ENCODE measurements at regions not wholly inside any gene's neighbourhood (a gene's known extent, or its start where the extent isn't known, plus 50 kb on each side); places are given as distances from the start of the nearest gene placed in this dataset.

DNA sequence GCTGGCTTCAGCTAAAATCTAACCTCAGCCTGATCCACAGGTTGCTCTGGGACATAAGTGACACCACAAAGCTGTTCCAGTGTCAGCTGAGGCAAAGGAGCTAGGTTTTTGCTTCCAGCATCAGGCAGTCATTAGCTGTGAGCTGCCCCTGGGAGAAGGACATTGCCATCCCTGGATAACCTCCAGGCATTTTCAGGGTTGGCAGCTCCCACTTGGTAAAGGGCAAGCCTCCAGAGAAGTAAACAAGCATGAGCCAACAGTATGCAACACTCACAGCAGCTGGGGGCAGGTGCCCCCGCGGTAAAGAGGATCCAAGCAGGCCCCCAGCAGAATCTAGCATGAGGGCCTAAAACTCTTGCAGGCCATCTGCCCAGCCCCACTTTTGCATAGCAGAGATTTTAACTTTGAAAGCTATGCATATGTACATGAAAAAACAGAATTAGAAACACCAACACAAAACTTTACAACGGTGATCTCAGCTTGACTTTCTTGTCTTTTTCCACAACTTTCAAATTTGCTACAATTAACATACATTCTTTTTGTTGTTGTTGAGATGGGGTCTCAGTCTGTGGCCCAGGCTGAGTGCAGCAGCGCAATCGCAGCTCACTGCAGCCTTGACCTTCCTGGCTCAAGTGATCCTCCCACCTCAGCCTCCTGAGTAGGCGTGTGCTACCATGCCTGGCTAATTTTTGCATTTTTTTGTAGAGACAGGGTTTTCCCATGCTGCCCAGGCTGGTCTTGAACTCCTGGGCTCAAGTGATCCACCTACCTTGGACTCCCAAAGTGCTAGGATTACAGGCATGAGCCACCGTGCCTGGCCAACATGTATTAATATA, 83.8 kb upstream of the TPM1 start:
- Mint-ChIP-seq H3K27me3 (peaks cover 13% of the 10 kb centered on the region), H3K27ac (no peak overlapping the region), H3K9me3 (ENCODE audit: insufficient read depth) (no peaks in the 10 kb centered on the region), H3K4me1 (no peaks in the 10 kb centered on the region), H3K4me3 (no peak overlapping the region)
- POLR2A ChIA-PET, result no interaction called here
- intact Hi-C loops (cut with micrococcal nuclease), result no loop called here
- H3K27ac ChIP-seq (ENCODE audit: low read length in 2 of 2), result no peak overlapping the region
- H3K27me3 ChIP-seq (replicated peaks in 1 of 4; ENCODE audit: control extremely low read depth in 1 of 4, control insufficient read depth in 3 of 4, insufficient read depth in 4 of 4, low read length in 3 of 4), result peaks cover 0 to under 1% (median 0%) of the 10 kb centered on the region in 4 experiments
- H4K20me1 ChIP-seq (ENCODE audit: control insufficient read depth, insufficient read depth, low read length, poor library complexity, severe bottlenecking), result no peaks in the 10 kb centered on the region
- no peak overlapping the region for H3K4me2 ChIP-seq (replicated peaks; ENCODE audit: low read depth, low read length, poor library complexity, severe bottlenecking)
- no peak for ATAC-seq (ENCODE audit: low read depth)
- H3K4me1 ChIP-seq (ENCODE audit: control insufficient read depth in 2 of 2, insufficient read depth in 2 of 2, low read length in 2 of 2), result no peaks in the 10 kb centered on the region
- H3K36me3 ChIP-seq (replicated peaks in 1 of 2; ENCODE audit: control extremely low read depth in 1 of 2, control insufficient read depth in 1 of 2, extremely low read depth in 1 of 2, insufficient read depth in 2 of 2, low read length in 1 of 2), result no peaks in the 10 kb centered on the region
- 78% methylated on average over 5 of the region's 7 CpGs for WGBS (ENCODE audit: insufficient coverage)
- H2AFZ ChIP-seq (ENCODE audit: insufficient read depth, low read depth, low read length, poor library complexity, severe bottlenecking), result no peak overlapping the region
- DNase-seq, result no peak
- no peak overlapping the region for H3K9ac ChIP-seq (ENCODE audit: low read length)
- CTCF ChIA-PET, result no interaction called here
- no peak for TF ChIP-seq EZH2 (IDR thresholded peaks at IDR 0.05; ENCODE audit: borderline replicate concordance, insufficient read depth, low read depth, low read length, poor library complexity, severe bottlenecking)
- TF ChIP-seq, protein P1, sequence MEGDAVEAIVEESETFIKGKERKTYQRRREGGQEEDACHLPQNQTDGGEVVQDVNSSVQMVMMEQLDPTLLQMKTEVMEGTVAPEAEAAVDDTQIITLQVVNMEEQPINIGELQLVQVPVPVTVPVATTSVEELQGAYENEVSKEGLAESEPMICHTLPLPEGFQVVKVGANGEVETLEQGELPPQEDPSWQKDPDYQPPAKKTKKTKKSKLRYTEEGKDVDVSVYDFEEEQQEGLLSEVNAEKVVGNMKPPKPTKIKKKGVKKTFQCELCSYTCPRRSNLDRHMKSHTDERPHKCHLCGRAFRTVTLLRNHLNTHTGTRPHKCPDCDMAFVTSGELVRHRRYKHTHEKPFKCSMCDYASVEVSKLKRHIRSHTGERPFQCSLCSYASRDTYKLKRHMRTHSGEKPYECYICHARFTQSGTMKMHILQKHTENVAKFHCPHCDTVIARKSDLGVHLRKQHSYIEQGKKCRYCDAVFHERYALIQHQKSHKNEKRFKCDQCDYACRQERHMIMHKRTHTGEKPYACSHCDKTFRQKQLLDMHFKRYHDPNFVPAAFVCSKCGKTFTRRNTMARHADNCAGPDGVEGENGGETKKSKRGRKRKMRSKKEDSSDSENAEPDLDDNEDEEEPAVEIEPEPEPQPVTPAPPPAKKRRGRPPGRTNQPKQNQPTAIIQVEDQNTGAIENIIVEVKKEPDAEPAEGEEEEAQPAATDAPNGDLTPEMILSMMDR (IDR thresholded peaks at IDR 0.05), result no peak
- H3K79me2 ChIP-seq (ENCODE audit: control insufficient read depth, insufficient read depth, low read length), result no peaks in the 10 kb centered on the region
- H3K4me3 ChIP-seq (ENCODE audit: control extremely low read depth in 1 of 5, extremely low read depth in 1 of 5, insufficient read depth in 1 of 5, low read depth in 2 of 5, low read length in 4 of 5), result no peak overlapping the region
- no peaks in the 10 kb centered on the region for H3K9me3 ChIP-seq (ENCODE audit: control extremely low read depth in 1 of 3, control insufficient read depth in 2 of 3, insufficient read depth in 1 of 3, low read length in 2 of 3)

DNA sequence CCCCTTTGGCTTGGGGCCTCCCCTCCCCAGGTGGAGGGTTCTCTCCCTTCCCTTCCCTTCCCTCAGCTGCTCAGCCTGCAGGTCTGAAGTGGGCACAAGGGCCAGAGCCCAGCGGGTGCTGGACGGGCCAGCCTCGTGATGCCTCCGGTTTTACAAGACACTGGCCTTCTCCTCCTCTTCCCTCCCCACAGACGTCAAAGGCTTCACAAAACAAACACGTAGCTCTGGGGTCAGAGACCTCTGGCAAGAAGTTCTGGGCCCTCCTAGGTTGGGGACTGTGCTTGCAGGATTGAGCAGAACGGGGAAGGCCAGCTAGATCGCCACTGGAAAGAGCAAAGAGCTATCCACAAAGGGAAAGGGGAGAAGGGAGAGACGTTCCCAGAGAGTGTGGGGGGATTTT, 81.4 kb upstream of the TPM1 start:
- TF ChIP-seq, protein P1 (IDR thresholded peaks at IDR 0.05), result no peak
- no peak for TF ChIP-seq EZH2 (IDR thresholded peaks at IDR 0.05; ENCODE audit: borderline replicate concordance, insufficient read depth, low read depth, low read length, poor library complexity, severe bottlenecking)
- H3K4me1 ChIP-seq (ENCODE audit: control insufficient read depth in 2 of 2, insufficient read depth in 2 of 2, low read length in 2 of 2), result no peaks in the 10 kb centered on the region
- H3K9ac ChIP-seq (ENCODE audit: low read length), result no peak overlapping the region
- H3K27me3 Mint-ChIP-seq, result peaks cover 4% of the 10 kb centered on the region
- no peaks in the 10 kb centered on the region for H3K9me3 Mint-ChIP-seq (ENCODE audit: insufficient read depth)
- no peaks in the 10 kb centered on the region for H3K4me1 Mint-ChIP-seq
- intact Hi-C loops (cut with micrococcal nuclease), result no loop called here
- no peak overlapping the region for H3K4me3 ChIP-seq (ENCODE audit: control extremely low read depth in 1 of 5, extremely low read depth in 1 of 5, insufficient read depth in 1 of 5, low read depth in 2 of 5, low read length in 4 of 5)
- WGBS (ENCODE audit: insufficient coverage), result 94% methylated on average over 6 of the region's 9 CpGs
- H3K27ac Mint-ChIP-seq, result no peak overlapping the region
- no peaks in the 10 kb centered on the region for H3K36me3 ChIP-seq (replicated peaks in 1 of 2; ENCODE audit: control extremely low read depth in 1 of 2, control insufficient read depth in 1 of 2, extremely low read depth in 1 of 2, insufficient read depth in 2 of 2, low read length in 1 of 2)
- CTCF ChIA-PET, result no interaction called here
- no peaks in the 10 kb centered on the region for H3K9me3 ChIP-seq (ENCODE audit: control extremely low read depth in 1 of 3, control insufficient read depth in 2 of 3, insufficient read depth in 1 of 3, low read length in 2 of 3)
- H2AFZ ChIP-seq (ENCODE audit: insufficient read depth, low read depth, low read length, poor library complexity, severe bottlenecking), result no peak overlapping the region
- no peak overlapping the region for H3K4me2 ChIP-seq (replicated peaks; ENCODE audit: low read depth, low read length, poor library complexity, severe bottlenecking)
- H3K27me3 ChIP-seq (replicated peaks in 1 of 4; ENCODE audit: control extremely low read depth in 1 of 4, control insufficient read depth in 3 of 4, insufficient read depth in 4 of 4, low read length in 3 of 4), result no peaks in the 10 kb centered on the region
- no peaks in the 10 kb centered on the region for H4K20me1 ChIP-seq (ENCODE audit: control insufficient read depth, insufficient read depth, low read length, poor library complexity, severe bottlenecking)
- no peak overlapping the region for H3K4me3 Mint-ChIP-seq
- H3K79me2 ChIP-seq (ENCODE audit: control insufficient read depth, insufficient read depth, low read length), result no peaks in the 10 kb centered on the region
- POLR2A ChIA-PET, result no interaction called here
- ATAC-seq (ENCODE audit: low read depth), result no peak
- no peak for DNase-seq
- no peak overlapping the region for H3K27ac ChIP-seq (ENCODE audit: low read length in 2 of 2)

Data from B cell (primary cell).